PC-9 (cell line): ENCODE measurements at regions not wholly inside any gene's neighbourhood (a gene's known extent, or its start where the extent isn't known, plus 50 kb on each side); places are given as distances from the start of the nearest gene placed in this dataset.

Experiments
- CTCF ChIP-seq: fragments of 200-600 bp; sonication (generic); conservative IDR thresholded peaks from 2 replicates; pipeline ENCODE4 v1.6.1; 2017; ENCODE audit warnings: mixed run types, antibody characterized with exemption, mild to moderate bottlenecking, moderate library complexity
- EZH2 ChIP-seq: fragments of 200-600 bp; sonication (generic); IDR thresholded peaks from 2 replicates; pipeline ENCODE4 v1.8.0; 2017; ENCODE audit warnings: antibody characterized with exemption, low read depth

- TF ChIP-seq CTCF (no peak), EZH2 (no peak)
Measured at GRCh38 chr6:81997090-81997926, 244.8 kb upstream of the TENT5A start.
